ENCODE measurements at regions not wholly inside any gene's neighbourhood (a gene's known extent, or its start where the extent isn't known, plus 50 kb on each side); places are given as distances from the start of the nearest gene placed in this dataset.

GRCh38 chr10:78385599-78385998 lies 351.9 kb downstream of the RPS24 start:
- TF ChIP-seq POLR2AphosphoS5 (IDR thresholded peaks at IDR 0.05; ENCODE audit: borderline replicate concordance, low read depth, low read length) = no peak
- no peak for TF ChIP-seq EZH2 (IDR thresholded peaks at IDR 0.05)

Measured in SK-N-MC (cell line).